ENCODE measurements at regions not wholly inside any gene's neighbourhood (a gene's known extent, or its start where the extent isn't known, plus 50 kb on each side); places are given as distances from the start of the nearest gene placed in this dataset.

DNA sequence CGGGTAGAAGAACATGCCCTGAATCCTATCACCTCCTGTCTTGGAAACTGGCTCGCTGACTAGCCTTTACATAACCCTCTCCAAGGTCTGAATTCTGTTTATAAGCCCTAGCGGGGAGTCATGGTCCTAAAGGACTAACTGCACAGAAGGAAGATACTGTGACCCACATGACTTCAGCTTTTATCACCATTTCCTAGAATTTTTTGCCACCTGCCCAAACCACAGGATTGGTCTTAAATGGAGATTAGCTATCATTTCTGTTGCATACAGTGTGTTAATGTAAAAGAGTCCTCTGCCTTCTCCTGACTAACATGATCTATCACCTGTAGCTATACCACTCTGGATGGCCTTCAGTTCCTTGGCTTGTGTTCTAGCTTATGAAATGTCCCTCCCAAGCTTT, 319.2 kb downstream of the DUSP6 start:
- H3K27ac ChIP-seq = no peak overlapping the region
- TF ChIP-seq, protein P1, sequence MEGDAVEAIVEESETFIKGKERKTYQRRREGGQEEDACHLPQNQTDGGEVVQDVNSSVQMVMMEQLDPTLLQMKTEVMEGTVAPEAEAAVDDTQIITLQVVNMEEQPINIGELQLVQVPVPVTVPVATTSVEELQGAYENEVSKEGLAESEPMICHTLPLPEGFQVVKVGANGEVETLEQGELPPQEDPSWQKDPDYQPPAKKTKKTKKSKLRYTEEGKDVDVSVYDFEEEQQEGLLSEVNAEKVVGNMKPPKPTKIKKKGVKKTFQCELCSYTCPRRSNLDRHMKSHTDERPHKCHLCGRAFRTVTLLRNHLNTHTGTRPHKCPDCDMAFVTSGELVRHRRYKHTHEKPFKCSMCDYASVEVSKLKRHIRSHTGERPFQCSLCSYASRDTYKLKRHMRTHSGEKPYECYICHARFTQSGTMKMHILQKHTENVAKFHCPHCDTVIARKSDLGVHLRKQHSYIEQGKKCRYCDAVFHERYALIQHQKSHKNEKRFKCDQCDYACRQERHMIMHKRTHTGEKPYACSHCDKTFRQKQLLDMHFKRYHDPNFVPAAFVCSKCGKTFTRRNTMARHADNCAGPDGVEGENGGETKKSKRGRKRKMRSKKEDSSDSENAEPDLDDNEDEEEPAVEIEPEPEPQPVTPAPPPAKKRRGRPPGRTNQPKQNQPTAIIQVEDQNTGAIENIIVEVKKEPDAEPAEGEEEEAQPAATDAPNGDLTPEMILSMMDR (conservative IDR thresholded peaks at IDR 0.05) = no peak

DNA sequence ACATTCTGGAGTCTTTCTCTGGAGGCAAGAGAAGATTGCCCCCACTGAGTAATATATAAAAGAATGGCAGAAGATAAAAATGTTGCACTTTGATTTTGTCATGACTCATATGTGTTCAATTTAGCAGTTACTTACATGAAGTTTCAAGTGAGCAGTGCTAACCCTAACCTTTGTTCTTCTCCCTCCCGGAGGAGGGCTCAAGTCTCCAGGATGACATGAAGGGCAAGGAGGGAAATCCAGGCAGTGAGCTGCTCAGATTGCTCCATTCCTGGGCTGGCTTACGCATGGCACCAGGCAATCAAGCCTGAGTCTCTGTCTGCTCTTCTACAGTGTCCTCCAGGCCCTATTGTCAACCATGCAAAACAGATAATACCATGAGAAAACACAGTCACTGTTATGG, 322.3 kb downstream of the DUSP6 start:
- TF ChIP-seq, protein P1 (conservative IDR thresholded peaks at IDR 0.05) = no peak
- H3K27ac ChIP-seq = no peak overlapping the region

- H3K27ac ChIP-seq = no peak overlapping the region
- TF ChIP-seq, protein P1 (conservative IDR thresholded peaks at IDR 0.05) = no peak
Observed at GRCh38 chr12:89024580-89024979, 327.7 kb downstream of the DUSP6 start.

DNA sequence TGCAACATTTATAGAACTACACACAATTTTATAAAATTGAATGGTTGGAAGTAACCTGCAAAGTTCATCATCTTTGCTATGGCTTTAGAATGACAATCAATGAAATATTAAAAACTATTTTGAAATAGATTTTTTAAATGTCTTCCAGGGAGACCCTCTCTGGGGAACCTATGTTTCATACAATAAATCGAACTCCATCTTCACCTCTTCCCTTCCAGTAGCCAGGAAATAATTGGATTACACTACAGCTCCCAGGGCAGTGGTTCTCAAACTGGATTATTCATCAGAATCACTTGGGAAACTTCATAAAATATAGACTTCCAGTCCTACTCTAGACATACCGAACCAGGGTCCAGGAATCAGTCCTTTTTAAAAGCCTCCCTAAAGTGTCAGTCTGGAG, 328.4 kb downstream of the DUSP6 start:
- TF ChIP-seq, protein P1 (conservative IDR thresholded peaks at IDR 0.05) = no peak
- H3K27ac ChIP-seq = no peak overlapping the region

- TF ChIP-seq, protein P1 (conservative IDR thresholded peaks at IDR 0.05) = no peak
- no peak overlapping the region for H3K27ac ChIP-seq
Observed at GRCh38 chr12:89020689-89021088, 331.6 kb downstream of the DUSP6 start.

DNA sequence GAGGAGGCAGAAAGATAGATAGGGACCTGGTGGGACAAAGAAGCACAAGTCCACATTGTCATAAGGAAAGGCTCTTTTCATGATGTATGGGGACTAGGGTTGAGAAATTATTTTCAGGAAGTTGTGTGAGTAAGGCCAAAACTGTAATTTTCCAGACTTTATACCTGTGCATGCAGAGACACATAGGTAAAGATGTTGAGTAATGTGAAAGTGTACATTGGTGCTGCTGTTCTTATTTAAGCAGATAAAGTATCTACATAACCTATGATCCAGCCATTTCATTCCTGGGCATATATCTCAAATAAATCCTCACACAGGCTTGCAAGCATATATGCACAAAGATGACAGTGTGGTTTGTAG, 332.2 kb downstream of the DUSP6 start:
- no peak overlapping the region for H3K27ac ChIP-seq

DNA sequence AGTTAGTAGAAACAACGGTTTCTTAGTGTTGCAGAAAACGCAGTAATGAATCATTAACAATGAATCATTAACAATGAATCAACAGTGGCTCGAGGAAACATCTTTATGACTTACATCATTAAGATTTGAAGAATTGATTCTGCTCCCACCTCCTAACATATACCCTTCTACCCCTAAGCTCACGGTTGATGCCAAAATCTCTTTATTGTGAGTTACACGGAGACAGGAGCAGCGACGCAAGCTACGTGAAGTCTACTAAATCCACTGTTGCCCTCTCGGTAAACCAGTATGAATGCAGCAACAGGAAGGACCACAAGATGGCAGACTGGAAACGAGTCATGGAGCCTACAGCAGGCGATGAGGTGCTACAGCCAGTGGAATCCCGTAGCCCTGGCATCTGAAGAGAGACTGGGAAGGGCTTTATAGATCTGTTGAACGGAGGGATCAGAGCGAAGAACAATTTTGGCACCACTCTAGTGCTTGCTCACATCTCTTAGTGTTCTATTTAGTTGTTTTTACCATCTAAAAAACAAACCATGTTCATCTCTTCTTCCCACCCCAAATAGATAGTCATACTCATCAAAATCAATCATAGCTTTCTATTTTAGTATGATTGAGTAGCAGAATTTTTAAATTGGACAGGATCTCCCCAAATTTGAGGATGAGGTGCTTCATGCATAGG, 332.7 kb downstream of the DUSP6 start:
- TF ChIP-seq, protein P1 (conservative IDR thresholded peaks at IDR 0.05) = peak; percentile 96
- H3K27ac ChIP-seq = no peak overlapping the region

More for the DNA sequence above, 332.2 kb downstream of the DUSP6 start:
- TF ChIP-seq, protein P1 (conservative IDR thresholded peaks at IDR 0.05) = no peak

Measured in VCaP (cell line).